NCI-H526 treated with DMSO at 0.1 percent for 48 hours (cell line): ENCODE measurements at regions not wholly inside any gene's neighbourhood (a gene's known extent, or its start where the extent isn't known, plus 50 kb on each side); places are given as distances from the start of the nearest gene placed in this dataset.
"Not testable (repeated sequence)": the region's sequence is repeated elsewhere in the genome, so short reads cannot be mapped to it uniquely, and the experiment has no call there.

Experiments
- DNase-seq: peaks from one replicate; lab custom pipeline; 2025; lab: John Stamatoyannopoulos, UW

DNA sequence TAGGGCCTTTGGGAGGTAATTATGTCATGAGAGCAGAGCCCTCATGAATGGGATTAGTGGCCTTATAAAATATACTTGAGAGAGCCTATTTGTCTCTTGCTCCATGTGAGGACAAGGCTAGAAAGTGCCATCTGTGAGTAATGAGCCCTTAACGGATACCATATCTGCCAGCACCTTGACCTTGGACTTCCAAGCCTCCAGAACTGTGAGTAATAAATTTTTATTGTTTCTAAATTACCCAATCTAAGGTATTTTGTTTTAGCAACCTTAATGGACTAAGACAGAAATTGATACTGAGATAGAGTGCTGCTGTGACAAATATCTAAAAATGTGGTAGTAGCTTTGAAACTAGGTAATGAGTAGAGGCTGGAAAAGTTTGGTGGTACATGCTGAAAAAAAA is 285.0 kb upstream of the DIPK2B start:
- DNase-seq = no peak

DNA sequence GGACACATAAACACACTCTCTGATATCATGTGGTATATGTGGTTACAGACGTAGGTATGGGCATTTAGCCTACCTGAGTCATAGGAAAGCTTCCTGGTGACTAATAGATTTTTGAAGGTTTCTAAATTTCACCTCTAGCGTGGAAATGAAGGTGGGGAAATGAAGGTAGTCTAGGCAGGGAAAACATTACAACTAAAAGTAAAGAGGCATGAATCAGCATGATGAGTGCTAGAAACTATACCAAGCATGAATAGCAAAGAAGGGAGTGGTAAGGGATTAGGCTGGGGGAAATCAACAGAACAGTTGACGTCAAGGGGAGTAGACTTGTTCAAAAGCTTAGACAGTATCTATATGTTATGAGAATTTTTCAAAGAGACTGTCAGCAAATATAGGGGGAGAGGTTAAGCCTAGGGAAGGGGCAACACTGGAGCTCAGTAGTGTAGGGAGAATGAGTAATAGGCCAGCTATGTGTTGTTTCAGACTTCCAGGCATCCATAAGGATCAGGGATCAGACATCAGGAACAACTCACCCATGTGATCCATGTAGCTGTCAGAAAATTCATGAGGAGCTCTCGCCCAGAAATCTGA is 279.3 kb upstream of the DIPK2B start:
- DNase-seq = no peak

DNA sequence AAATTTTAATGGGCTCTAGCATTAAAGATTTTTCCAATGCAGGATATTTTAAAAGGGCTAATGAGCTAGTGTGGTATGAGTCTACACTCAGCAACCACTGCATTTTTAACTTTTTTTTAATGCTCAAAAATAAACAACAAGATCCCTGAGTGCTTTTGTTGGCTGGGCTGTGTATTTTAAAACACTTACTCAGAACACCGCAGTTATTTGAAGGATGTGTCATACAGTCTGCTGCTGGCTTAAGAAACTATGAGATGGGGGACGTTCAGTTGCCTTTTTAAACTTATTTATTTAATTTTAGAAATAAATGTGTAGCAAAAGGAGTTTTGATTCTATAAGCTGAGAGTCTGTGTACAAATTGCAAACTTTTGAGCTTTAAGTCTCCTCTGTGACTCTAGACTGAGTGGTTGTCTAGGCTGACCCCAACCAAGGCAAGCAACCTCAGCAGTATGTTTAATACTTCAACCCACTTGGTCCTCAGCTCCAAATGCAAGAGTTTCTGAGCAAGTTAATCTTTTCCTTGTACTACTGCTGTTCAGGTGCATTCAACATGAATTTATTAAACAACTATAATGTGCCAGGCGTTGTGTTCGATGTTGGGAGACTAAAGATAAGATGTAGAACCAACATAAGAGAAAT is 278.6 kb upstream of the DIPK2B start:
- no peak for DNase-seq

DNA sequence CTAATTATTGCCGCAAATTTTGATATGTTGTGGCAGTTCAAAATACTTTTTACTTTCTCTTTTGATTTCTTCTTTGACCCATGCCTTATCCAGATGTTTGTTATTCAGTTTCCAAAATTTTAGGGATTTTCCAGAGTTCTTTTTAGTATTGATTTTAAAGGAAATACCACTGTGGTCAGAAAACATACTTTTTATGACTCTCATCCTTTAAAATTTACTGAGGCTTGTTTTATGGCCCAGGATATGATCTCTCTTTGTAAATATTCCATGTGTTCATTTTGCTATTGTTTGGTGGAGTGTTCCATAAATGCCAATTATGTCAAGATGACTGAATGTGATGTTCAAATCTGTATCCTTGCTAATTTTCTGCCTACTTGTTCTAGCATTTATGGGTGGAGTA is 272.3 kb upstream of the DIPK2B start:
- no peak for DNase-seq

DNA sequence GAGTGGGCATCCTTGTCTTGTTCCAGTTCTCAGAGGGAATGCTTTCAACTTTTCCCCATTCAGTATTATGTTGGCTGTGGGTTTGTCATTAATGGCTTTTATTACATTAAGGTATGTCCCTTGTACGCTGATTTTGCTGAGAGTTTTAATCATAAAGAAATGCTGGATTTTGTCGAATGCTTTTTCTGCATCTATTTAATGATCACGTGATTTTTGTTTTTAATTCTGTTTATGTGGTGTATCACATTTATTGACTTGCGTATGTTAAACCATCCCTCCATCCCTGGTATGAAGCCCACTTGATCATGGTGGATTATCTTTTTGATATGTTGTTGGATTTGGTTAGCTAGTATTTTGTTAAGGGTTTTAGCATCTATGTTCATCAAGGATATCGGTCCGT is 266.9 kb upstream of the DIPK2B start:
- DNase-seq = not testable (repeated sequence)

DNA sequence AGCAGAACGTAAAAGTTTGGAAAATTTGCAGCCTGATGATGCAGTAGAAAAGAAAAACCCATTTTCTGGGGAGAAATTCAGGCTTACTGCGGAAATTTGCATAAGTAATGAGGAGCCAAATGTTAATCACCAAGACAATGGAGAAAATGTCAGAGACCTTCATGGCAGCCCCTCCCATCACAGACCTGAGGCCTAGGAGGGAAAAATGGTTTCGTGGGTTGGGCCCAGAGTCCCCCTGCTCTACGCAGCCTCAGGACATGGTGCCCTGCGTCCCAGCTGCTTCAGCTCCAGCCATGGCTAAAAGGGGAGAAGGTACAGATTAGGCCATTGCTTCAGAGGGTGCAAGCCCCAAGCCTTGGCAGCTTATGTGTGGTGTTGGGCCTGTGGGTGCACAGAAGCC is 255.1 kb upstream of the DIPK2B start:
- DNase-seq = not testable (repeated sequence)

DNA sequence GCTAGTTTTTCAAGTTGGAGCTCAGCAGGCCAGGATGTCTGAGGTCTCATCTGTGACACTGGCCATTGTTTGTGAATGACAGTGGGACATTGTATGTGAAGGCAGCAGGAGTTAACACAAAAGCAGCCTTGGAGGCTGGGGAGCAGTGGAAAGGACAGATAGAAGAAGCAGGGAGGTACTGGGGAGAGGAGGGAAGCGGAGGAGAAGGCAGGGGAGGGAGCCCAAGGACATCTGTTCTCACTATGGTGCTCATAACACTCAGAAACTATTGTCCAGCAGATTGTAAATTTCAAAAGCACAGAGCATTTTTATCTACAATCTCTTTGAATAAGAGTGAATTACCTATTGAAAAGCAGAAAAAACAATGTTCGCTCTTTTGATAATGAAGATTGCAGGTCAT is 253.6 kb upstream of the DIPK2B start:
- no peak for DNase-seq

DNA sequence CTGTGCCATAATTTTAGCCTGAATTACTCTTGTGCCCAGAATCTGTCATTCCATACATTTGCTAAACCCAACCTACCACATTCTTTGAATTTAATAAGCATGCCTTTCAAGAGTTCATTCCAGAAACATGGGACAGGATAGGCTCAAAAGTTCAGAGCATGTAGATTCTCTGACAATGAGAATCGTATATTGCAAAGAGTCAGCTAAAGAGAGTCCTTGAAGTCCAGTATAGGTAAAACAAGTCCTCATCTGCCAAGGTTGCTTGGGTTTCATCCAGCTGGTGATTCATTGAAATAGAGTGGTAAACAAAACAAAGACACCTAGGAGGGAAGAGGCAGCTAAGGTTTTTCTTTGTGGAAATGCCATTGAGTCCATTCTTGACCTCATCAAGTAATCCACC is 249.3 kb upstream of the DIPK2B start:
- DNase-seq = no peak

DNA sequence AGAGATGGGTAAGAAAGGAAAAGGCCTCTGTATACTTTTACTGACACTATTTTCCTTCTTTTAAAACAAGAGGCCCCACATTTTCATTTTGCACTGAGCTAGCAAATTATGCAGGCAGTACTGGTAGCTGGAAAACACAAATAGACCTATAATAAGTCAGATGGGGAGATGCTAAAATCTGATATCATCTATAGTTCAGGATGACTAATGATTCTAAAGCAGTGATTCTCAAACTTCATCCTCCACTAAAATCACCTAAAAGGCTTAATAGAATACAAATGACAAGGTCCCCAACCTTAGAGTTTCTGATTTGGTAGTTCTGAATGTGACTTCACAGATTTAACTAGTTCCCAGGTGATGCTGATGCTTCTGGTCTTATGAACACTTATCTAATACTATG is 247.3 kb upstream of the DIPK2B start:
- no peak for DNase-seq

DNA sequence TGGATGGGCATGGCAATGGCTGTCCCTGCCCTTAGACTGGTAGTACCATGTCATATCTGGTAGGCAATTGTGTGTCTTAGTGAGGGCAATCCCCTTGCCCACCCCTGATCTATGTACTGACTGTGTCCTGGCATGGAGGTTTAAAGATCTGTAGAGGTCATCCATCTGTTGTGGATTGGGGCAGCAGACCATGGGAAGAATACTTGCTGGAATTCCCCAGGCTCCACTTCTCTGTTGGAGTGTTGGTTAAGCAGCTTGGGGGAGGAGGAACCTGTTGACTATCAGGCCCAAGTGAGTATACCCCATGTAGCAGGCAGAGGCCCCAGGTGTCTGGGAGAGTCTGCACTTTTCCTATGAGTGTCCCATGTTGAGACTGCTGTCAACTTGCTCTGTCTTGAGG is 246.7 kb upstream of the DIPK2B start:
- no peak for DNase-seq

DNA sequence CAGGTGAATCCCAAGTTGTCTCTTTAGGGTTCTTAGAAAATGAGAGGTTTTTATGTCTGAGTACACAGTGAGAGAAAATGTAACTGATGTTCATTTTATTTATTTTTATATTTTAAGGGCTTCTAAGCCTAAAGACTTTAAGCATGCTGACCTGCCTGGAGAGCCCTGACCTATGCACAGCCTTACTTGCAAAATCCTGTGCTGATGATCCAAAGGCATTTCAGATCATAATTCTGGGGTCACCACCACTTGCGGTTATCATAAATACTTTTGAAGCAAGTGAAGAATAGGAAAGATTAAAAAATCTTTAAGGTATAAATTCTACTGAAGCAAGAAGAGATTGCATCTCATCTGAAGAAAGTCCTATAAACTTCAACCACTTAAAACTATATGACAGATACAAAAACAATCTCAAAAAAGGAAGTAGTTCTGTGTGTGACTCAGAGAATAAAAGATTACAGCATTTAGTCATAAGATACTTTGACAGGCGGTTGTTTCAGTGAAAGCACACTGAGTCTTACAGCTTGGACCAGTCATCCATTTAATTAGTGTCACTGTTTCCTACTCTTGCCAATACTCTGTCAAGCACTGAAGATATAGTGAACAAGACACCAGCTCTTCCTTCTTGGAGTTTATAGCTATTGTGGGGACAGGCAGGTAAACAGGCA is 245.2 kb upstream of the DIPK2B start:
- DNase-seq = no peak

DNA sequence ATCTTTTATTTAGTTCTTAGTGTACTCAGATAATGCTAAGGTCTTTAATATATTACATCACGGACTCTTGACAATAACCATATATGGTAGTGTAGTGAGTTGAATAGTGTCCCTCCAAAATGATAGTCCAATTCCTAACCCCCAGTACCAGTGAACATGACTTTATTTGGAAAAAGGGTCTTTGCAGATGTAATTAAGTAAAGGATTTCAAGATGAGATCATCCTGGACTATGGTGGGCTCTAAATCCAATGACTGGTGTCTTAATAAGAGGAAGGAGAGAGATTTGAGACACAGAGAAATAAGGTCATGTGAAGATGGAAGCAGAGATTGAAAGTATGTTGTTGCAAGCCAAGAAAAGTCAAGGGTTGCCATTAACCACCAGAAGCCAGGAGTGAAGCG is 236.5 kb upstream of the DIPK2B start:
- DNase-seq = no peak

DNA sequence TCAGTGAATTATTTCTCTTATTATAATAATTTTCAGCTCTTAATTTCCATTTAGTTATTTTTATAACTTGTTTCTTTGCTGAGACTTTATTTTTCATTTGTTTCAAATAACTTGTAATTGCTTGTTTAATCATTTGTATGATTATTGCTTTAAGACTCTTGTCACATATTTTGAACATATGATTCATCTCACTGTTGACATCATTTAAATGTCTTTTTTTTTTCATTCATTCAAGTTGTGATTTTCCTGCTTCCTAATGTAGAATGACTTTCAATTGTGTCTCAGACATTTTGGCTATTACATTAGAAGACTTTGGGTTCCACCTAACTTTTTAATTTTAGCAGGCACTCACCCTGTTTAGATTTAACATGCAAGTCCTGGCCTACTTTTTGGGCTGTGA is 234.8 kb upstream of the DIPK2B start:
- no peak for DNase-seq

DNA sequence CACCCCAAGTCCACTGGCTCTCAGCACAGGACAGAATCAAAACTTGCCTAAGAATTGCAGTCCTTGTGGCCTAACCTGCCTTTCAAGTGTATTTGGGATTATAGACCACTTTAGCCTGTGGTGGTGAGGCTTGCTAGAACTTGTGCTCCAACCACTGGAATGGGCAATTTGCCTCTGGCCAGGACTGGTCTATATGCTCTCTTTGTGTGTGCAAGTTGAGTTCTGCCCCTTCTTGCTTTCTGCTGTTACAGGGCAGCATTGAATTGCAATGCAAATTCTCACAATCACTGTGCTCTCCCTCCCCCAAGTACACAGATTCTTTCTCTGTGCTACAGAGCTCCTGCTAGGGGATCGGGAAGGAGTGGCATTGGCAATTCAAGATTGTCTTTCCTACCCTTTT is 233.6 kb upstream of the DIPK2B start:
- DNase-seq = no peak

DNA sequence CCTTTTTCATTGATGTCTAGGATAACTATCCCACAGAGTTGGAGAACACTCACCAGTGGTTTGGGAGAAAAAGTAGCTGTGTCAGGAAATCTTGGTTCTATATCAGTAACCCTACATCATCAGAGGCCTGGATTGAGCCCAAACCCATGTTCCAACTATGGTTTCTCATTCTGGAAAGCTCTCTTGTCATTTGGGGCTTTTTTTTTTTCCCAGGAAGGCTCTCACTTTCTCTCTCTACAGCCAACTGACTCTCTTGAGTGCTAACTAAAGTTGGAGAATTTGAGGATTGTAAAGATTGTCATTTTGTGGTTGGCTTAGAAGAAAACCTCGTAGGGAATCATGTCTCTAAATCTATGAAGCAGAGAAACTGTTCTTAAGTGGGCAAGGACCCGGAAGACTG is 228.2 kb upstream of the DIPK2B start:
- DNase-seq = no peak

DNA sequence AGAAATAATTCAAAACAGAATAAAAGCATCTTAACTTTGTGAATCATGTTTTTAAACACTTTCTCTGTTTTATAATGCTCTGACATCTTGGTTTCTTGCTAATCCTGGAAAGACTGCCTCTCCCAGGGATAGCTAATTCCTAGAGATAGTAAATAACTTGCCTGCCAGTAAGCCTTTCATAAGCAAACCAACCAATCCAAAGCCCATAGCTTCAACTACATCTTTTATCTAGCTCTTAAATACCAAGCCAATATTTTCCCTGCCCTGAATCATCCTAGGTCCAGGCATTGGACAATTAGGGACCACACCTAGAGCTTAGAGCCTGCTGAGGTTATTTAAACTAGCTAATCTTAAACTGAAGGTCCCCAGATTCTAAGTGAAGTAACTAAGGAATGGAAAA is 223.7 kb upstream of the DIPK2B start:
- DNase-seq = no peak

DNA sequence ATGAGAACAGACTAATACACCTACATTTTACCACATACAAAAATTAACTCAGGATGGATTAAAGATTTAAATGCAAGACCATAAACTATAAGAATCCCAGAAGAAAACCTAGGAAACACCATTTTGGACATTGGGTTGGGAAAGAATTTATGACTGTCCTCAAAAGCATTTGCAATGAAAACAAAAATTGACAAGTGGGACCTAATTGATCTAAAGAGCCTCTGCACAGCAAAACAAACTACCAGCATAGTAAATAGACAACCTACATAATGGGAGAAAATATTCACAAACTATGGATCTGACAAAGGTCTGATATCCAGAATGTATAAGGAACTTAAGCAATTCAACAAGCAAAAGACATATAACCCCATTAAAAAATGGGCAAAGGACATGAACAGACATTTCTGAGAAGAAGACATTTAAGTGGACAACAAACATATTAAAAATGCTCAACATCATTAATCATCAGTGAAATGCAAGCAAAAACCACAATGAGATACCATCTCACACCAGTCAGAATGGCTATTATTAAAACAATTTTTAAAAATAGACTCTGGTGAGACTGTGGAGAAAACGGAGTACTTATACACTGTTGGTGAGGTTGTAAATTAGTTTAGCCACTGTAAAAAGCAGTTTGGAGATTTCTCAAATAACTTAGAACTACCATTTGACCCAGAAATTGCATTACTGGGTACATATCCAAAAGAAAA is 221.7 kb upstream of the DIPK2B start:
- DNase-seq = no peak

DNA sequence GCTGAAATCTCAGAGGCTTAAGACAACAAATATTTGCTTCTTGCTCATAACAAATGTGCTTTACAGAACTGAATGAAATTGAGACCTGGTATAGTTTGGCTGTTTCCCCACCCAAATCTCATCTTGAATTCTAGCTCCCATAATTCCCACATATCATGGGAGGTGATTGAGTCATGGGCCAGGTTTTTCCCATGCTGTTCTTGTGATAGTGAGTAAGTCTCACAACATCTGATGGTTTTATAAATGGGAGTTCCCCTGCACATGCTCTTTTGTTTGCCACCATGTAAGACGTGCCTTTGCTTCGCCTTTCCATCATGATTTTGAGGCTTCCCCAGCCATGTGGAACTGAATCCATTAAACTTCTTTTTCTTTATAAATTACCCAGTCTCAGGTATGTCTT is 221.1 kb upstream of the DIPK2B start:
- no peak for DNase-seq

DNA sequence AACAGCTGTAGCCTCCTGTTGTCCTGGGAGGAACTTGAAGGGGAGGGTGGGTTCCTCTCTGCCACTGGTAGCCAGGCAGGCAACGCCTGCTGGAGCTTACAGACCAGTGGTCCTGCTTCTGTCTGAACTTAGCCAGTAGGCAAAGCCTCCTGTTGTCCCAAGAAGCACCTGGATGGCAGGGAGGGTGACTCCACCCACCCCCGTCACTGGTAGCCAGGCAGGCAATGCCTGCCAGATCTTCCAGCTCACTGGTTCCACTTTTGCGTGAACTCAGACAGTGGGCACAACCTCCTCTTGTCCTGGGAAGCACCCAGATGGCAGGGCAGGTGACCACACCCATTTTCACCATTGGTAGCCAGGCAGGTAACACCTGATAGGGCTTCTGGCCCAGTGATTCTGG is 203.5 kb upstream of the DIPK2B start:
- DNase-seq = no peak

DNA sequence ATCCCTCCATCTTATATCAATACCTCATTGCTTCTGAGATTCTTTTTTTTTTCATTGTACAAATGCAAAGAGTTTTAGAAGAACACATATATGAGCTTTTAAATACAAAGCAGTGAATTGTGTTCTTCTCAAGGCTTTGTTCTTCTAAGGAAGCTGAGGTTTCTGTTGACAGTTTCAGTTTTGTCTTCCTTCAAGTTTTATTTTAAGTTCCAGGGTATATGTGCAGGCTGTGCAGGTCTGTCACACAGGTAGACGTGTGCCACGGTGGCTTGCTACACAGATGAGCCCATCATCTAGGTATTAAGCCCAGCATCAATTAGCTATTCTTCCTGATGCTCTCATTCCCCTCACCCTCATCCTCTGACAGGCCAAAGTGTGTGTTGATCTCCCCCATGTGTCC is 201.2 kb upstream of the DIPK2B start:
- DNase-seq = no peak

DNA sequence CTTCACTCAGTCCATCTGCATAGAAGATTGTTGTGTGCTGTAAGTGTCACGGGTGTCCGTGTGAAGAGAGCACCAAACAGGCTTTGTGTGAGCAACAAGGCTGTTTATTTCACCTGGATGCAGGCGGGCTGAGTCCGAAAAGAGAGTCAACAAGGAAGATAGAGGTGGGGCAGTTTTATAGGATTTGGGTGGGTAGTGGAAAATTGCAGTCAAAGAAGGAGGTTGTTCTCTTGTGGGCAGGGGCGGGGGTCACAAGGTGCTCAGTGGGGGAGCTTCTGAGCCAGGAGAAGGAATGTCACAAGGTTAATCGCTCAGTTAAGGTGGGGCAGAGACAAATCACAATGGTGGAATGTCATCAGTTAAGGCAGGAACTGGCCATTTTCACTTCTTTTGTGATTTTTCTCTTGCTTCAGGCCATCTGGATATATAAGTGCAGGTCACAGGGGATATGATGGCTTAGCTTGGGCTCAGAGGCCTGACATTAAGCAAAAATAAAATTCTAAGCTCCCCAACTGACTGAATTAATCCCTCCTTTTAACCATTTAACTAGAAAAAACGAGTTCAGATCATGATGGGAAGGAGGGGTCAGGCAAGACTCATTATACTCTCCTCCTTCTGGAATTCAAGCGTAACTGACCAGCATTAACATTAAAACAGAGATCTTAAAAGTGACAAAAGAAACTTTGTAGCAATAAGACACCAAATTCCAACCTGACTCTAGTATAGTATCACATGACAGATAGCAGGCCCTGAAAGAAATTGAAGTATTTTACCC is 200.5 kb upstream of the DIPK2B start:
- DNase-seq = not testable (repeated sequence)

DNA sequence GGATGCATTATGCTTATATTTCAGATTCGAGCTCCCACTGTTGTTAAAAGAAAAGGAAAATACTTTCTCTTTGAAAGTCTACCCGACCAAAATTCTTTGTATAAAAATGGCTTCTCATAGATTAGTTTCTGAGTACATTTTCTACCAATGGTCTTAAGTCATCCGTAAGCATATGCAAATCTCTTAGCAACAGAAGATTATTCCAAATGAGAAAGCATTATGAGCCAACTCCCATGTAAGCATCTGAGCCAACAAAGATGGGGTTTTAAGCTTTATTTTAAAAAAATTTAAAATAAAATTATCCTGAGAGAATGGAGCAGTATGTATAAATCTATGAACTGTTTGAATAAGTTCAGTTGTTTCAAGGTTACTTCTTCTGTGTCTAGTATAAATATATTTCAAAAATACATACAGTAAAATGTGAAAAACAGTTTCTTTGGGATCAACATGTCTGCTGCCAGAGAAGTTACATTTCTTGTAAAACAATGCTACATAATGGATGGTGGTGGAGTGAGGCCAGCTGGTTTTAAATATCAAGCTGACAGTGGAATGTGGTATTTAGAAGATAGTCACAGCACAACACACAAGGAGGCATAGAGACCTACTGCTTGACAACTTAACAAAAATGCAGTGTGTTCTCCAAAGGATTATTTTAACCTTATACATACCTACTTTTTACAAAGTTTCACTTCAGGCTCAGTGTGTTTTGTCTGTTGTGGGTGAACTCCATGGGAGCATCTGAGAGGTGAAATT is 199.5 kb upstream of the DIPK2B start:
- DNase-seq = no peak
